Neural progenitor cell (in vitro differentiated cells): ENCODE measurements at regions not wholly inside any gene's neighbourhood (a gene's known extent, or its start where the extent isn't known, plus 50 kb on each side); places are given as distances from the start of the nearest gene placed in this dataset.

Source experiments
- EZH2phosphoT487 ChIP-seq: fragments of 200-600 bp; sonication (generic); IDR thresholded peaks from 2 replicates; pipeline ENCODE4 v1.6.1; 2017; ENCODE audit warnings: antibody characterized with exemption
- TF ChIP-seq, protein P1 (sequence below): fragments of 200-600 bp; sonication (generic); IDR thresholded peaks from 2 replicates; pipeline ENCODE4 v1.5.1; 2017; ENCODE audit warnings: antibody characterized with exemption, mild to moderate bottlenecking

DNA sequence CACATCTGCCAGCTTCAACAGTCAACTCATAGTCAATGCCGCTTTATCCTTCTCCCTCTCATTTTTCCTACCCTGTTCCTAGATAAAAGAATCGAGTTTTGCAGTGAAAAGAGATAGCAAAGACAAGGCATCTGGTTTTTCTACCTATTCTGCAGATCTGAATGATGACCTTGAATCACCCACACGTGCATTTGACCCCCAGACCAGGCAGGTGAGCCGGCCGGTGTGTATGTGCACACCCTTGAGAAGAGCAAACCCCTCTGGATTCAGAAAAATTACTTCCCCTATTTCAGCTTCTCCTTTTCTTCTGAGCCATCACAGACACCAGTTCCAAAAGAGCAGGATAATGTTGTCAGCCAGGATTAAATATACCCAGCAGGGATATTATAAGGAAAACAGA lies 115.6 kb upstream of the ST6GAL2 start:
- TF ChIP-seq, protein P1, sequence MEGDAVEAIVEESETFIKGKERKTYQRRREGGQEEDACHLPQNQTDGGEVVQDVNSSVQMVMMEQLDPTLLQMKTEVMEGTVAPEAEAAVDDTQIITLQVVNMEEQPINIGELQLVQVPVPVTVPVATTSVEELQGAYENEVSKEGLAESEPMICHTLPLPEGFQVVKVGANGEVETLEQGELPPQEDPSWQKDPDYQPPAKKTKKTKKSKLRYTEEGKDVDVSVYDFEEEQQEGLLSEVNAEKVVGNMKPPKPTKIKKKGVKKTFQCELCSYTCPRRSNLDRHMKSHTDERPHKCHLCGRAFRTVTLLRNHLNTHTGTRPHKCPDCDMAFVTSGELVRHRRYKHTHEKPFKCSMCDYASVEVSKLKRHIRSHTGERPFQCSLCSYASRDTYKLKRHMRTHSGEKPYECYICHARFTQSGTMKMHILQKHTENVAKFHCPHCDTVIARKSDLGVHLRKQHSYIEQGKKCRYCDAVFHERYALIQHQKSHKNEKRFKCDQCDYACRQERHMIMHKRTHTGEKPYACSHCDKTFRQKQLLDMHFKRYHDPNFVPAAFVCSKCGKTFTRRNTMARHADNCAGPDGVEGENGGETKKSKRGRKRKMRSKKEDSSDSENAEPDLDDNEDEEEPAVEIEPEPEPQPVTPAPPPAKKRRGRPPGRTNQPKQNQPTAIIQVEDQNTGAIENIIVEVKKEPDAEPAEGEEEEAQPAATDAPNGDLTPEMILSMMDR = no peak
- TF ChIP-seq EZH2phosphoT487 = no peak
